Naive thymus-derived CD8-positive, alpha-beta T cell (primary cell): ENCODE measurements at regions not wholly inside any gene's neighbourhood (a gene's known extent, or its start where the extent isn't known, plus 50 kb on each side); places are given as distances from the start of the nearest gene placed in this dataset.
"Not testable (repeated sequence)": the region's sequence is repeated elsewhere in the genome, so short reads cannot be mapped to it uniquely, and the experiment has no call there.

ENCODE experiments used
- ATAC-seq, 2 donors: fragments of 150-1000 bp; cut with Tn5 transposase in 1 of 2; sonication (Bioruptor Pico), chemical (Tn5 transposase) in 1 of 2; 1 replicate in 1 of 2; 2 replicates in 1 of 2; pipeline ENCODE4 v1.10.0; 2021; ENCODE audit warnings: mild to moderate bottlenecking in 2 of 2, moderate library complexity in 2 of 2
- POLR2A ChIA-PET: fragments of 350-600 bp; sonication (Branson Sonifier 250); formaldehyde crosslinking; loops from one replicate; lab custom pipeline; 2021; ENCODE audit warnings: antibody characterized with exemption; lab: Charles Lee
- DNase-seq, 10 donors: peaks; one replicate each; pipeline versions ENCODE4 v3.0.0 to v3.0.0-alpha.2; 2020 to 2022
- H3K27ac Mint-ChIP-seq, 10 donors: one replicate each; pipeline ENCODE4 v1.8.0; 2020 to 2022; ENCODE audit warnings: mild to moderate bottlenecking in 10 of 10, mixed read lengths in 10 of 10, moderate library complexity in 4 of 10, inconsistent platforms in 1 of 10
- H3K27me3 Mint-ChIP-seq, 5 donors: one replicate each; pipeline ENCODE4 v1.8.0; 2021 to 2022; ENCODE audit warnings: mixed read lengths in 5 of 5
- H3K36me3 Mint-ChIP-seq, 3 donors: one replicate each; pipeline ENCODE4 v1.8.0; 2020 to 2022; ENCODE audit warnings: mixed read lengths in 3 of 3, mild to moderate bottlenecking in 2 of 3, inconsistent platforms in 1 of 3
- H3K4me1 Mint-ChIP-seq, 4 donors: one replicate each; pipeline ENCODE4 v1.8.0; 2021 to 2022; ENCODE audit warnings: mixed read lengths in 4 of 4
- H3K4me3 Mint-ChIP-seq, 10 donors: one replicate each; pipeline ENCODE4 v1.8.0; 2020 to 2022; ENCODE audit warnings: mild to moderate bottlenecking in 10 of 10, mixed read lengths in 10 of 10, moderate library complexity in 6 of 10, inconsistent platforms in 1 of 10
- H3K9me3 Mint-ChIP-seq, 9 donors: one replicate each; pipeline ENCODE4 v1.8.0; 2020 to 2022; ENCODE audit warnings: mixed read lengths in 9 of 9, mild to moderate bottlenecking in 3 of 9, inconsistent platforms in 1 of 9, moderate library complexity in 1 of 9

GRCh38 chr12:116433249-116433648, 125.9 kb upstream of the MAP1LC3B2 start:
- ATAC-seq (no peak), DNase-seq (no peak)
- Mint-ChIP-seq H3K27ac (no peak overlapping the region), H3K4me3 (no peak overlapping the region), H3K4me1 (peaks cover 5 to 6% (median 6%) of the 10 kb centered on the region in 4 donors), H3K27me3 (peaks cover 0 to 1% (median 0%) of the 10 kb centered on the region in 5 donors), H3K36me3 (no peaks in the 10 kb centered on the region), H3K9me3 (no peaks in the 10 kb centered on the region)
- POLR2A ChIA-PET = interaction anchor here (0.7 kb wide), 1 partner anchor 42 kb away, joined by 3 read pairs; no protein-coding TSS in a partner anchor

- DNase-seq = no peak
- Mint-ChIP-seq H3K27me3 (peaks cover 0 to 1% (median 0%) of the 10 kb centered on the region in 5 donors), H3K4me3 (no peak overlapping the region), H3K36me3 (no peaks in the 10 kb centered on the region), H3K4me1 (peaks cover 5 to 6% (median 6%) of the 10 kb centered on the region in 4 donors), H3K9me3 (no peaks in the 10 kb centered on the region), H3K27ac (peak overlapping the region in 2 of 10 donors; percentile 18 to 45)
- POLR2A ChIA-PET = interaction anchor here (0.6 to 0.7 kb wide), 3 partner anchors 41 to 111 kb away, joined by 3 to 5 read pairs (median 5); no protein-coding TSS in a partner anchor
- no peak for ATAC-seq
These were observed 124.8 kb upstream of the MAP1LC3B2 start for GRCh38 chr12:116434155-116435011.

- Mint-ChIP-seq H3K27me3 (no peaks in the 10 kb centered on the region), H3K4me3 (no peak overlapping the region), H3K9me3 (no peaks in the 10 kb centered on the region), H3K4me1 (peaks cover 5 to 6% (median 6%) of the 10 kb centered on the region in 4 donors), H3K27ac (no peak overlapping the region), H3K36me3 (no peaks in the 10 kb centered on the region)
- no peak for DNase-seq
- ATAC-seq = no peak
- POLR2A ChIA-PET = no interaction called here
These were observed 123.2 kb upstream of the MAP1LC3B2 start for GRCh38 chr12:116435984-116436383.

GRCh38 chr12:116436561-116437249, 122.5 kb upstream of the MAP1LC3B2 start:
- H3K4me3 Mint-ChIP-seq = no peak overlapping the region
- H3K4me1 Mint-ChIP-seq = peaks cover 5 to 10% (median 6%) of the 10 kb centered on the region in 4 donors
- H3K27me3 Mint-ChIP-seq = no peaks in the 10 kb centered on the region
- POLR2A ChIA-PET = no interaction called here
- peak overlapping the region in 2 of 10 donors; percentile 43 to 65 for H3K27ac Mint-ChIP-seq
- H3K9me3 Mint-ChIP-seq = no peaks in the 10 kb centered on the region
- ATAC-seq = no peak
- no peak for DNase-seq
- no peaks in the 10 kb centered on the region for H3K36me3 Mint-ChIP-seq

GRCh38 chr12:116441292-116441691, 117.9 kb upstream of the MAP1LC3B2 start:
- H3K27ac Mint-ChIP-seq = peak overlapping the region in 1 of 10 donors; percentile 59
- no peak for DNase-seq
- H3K36me3 Mint-ChIP-seq = no peaks in the 10 kb centered on the region
- no peak for ATAC-seq
- H3K4me3 Mint-ChIP-seq = no peak overlapping the region
- POLR2A ChIA-PET = no interaction called here
- no peaks in the 10 kb centered on the region for H3K27me3 Mint-ChIP-seq
- H3K4me1 Mint-ChIP-seq = peaks cover 2 to 11% (median 9%) of the 10 kb centered on the region in 4 donors
- H3K9me3 Mint-ChIP-seq = no peaks in the 10 kb centered on the region

GRCh38 chr12:116442304-116442703, 116.9 kb upstream of the MAP1LC3B2 start:
- H3K36me3 Mint-ChIP-seq = no peaks in the 10 kb centered on the region
- H3K27ac Mint-ChIP-seq = peak overlapping the region in 1 of 10 donors; percentile 0
- no peaks in the 10 kb centered on the region for H3K27me3 Mint-ChIP-seq
- POLR2A ChIA-PET = no interaction called here
- no peaks in the 10 kb centered on the region for H3K9me3 Mint-ChIP-seq
- DNase-seq (no peak), ATAC-seq (no peak)
- H3K4me3 Mint-ChIP-seq = no peak overlapping the region
- peaks cover 2 to 11% (median 9%) of the 10 kb centered on the region in 4 donors for H3K4me1 Mint-ChIP-seq

GRCh38 chr12:116442946-116443345, 116.2 kb upstream of the MAP1LC3B2 start:
- no peaks in the 10 kb centered on the region for H3K27me3 Mint-ChIP-seq
- POLR2A ChIA-PET = no interaction called here
- ATAC-seq (no peak), DNase-seq (no peak)
- peak overlapping the region in 1 of 10 donors; percentile 92 for H3K27ac Mint-ChIP-seq
- H3K9me3 Mint-ChIP-seq = no peaks in the 10 kb centered on the region
- peaks cover 2 to 11% (median 9%) of the 10 kb centered on the region in 4 donors for H3K4me1 Mint-ChIP-seq
- no peaks in the 10 kb centered on the region for H3K36me3 Mint-ChIP-seq
- H3K4me3 Mint-ChIP-seq = no peak overlapping the region

GRCh38 chr12:116443821-116444589, 115.2 kb upstream of the MAP1LC3B2 start:
- DNase-seq = no peak
- Mint-ChIP-seq H3K27me3 (no peaks in the 10 kb centered on the region), H3K27ac (peak overlapping the region in 1 of 10 donors; percentile 92), H3K4me1 (peaks cover 2 to 11% (median 9%) of the 10 kb centered on the region in 4 donors), H3K9me3 (no peaks in the 10 kb centered on the region), H3K4me3 (no peak overlapping the region), H3K36me3 (no peaks in the 10 kb centered on the region)
- ATAC-seq = no peak
- POLR2A ChIA-PET = no interaction called here

GRCh38 chr12:116444590-116444943, 114.6 kb upstream of the MAP1LC3B2 start:
- Mint-ChIP-seq H3K27me3 (no peaks in the 10 kb centered on the region), H3K27ac (no peak overlapping the region), H3K4me3 (no peak overlapping the region), H3K4me1 (peaks cover 2 to 11% (median 9%) of the 10 kb centered on the region in 4 donors), H3K9me3 (no peaks in the 10 kb centered on the region), H3K36me3 (no peaks in the 10 kb centered on the region)
- POLR2A ChIA-PET = no interaction called here
- ATAC-seq (no peak), DNase-seq (no peak)

- DNase-seq = no peak
- Mint-ChIP-seq H3K9me3 (no peaks in the 10 kb centered on the region), H3K4me1 (peaks cover 0 to 9% (median 8%) of the 10 kb centered on the region in 4 donors), H3K4me3 (no peak overlapping the region), H3K27me3 (no peaks in the 10 kb centered on the region), H3K27ac (peak overlapping the region in 1 of 10 donors; percentile 67), H3K36me3 (no peaks in the 10 kb centered on the region)
- POLR2A ChIA-PET = no interaction called here
- no peak for ATAC-seq
These were observed 110.9 kb upstream of the MAP1LC3B2 start for GRCh38 chr12:116448165-116448739.

- DNase-seq = no peak
- no peak overlapping the region for H3K27ac Mint-ChIP-seq
These were observed 108.7 kb upstream of the MAP1LC3B2 start for GRCh38 chr12:116450406-116450910.

GRCh38 chr12:116452975-116453374, 106.2 kb upstream of the MAP1LC3B2 start:
- H3K27me3 Mint-ChIP-seq, H3K36me3 Mint-ChIP-seq, ATAC-seq, DNase-seq, POLR2A ChIA-PET, H3K4me3 Mint-ChIP-seq, H3K27ac Mint-ChIP-seq, H3K9me3 Mint-ChIP-seq, H3K4me1 Mint-ChIP-seq: not testable (repeated sequence)

More at GRCh38 chr12:116450406-116450910, 108.7 kb upstream of the MAP1LC3B2 start:
- Mint-ChIP-seq H3K4me1 (peaks cover 0 to 6% (median 1%) of the 10 kb centered on the region in 4 donors), H3K4me3 (no peak overlapping the region), H3K36me3 (no peaks in the 10 kb centered on the region), H3K27me3 (no peaks in the 10 kb centered on the region), H3K9me3 (no peaks in the 10 kb centered on the region)
- no peak for ATAC-seq
- POLR2A ChIA-PET = no interaction called here
